ENCODE measurements at regions not wholly inside any gene's neighbourhood (a gene's known extent, or its start where the extent isn't known, plus 50 kb on each side); places are given as distances from the start of the nearest gene placed in this dataset.

GRCh38 chr12:116461060-116461459 is 98.1 kb upstream of the MAP1LC3B2 start:
- no peak overlapping the region for H2AFZ ChIP-seq (ENCODE audit: low read length, unreplicated experiment)
- peaks cover 9% of the 10 kb centered on the region for H3K4me1 ChIP-seq (ENCODE audit: control insufficient read depth, insufficient read depth, low read length, unreplicated experiment)
- no peaks in the 10 kb centered on the region for H3K36me3 ChIP-seq (ENCODE audit: insufficient read depth, low read length)
- H3K79me2 ChIP-seq (ENCODE audit: control insufficient read depth, insufficient read depth, low read length, unreplicated experiment): no peaks in the 10 kb centered on the region
- H3K27me3 ChIP-seq (ENCODE audit: insufficient read depth, low read length): no peaks in the 10 kb centered on the region
- H3K27ac ChIP-seq (ENCODE audit: low read depth, low read length): no peak overlapping the region
- H3K4me3 ChIP-seq (ENCODE audit: low read depth, low read length): no peak overlapping the region

DNA sequence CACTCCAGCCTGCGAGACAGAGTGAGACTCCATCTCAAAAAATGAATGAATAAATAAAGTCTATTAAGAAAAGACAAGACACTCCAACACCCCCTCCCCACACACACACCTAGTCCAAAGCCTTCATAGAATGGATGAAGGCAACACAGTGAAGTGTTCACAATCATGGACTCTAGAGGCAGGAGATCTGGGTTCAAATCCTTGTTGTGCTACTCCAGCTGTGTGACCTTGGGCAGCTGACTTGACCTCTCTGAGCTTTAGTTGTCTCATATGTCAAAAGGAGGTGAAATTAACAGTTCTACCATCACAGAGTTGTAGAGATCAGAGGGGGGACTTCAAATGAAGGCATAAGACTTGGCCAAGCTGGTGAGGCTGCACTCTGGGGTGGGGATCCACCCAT is 95.8 kb upstream of the MAP1LC3B2 start:
- Histone ChIP-seq H3K36me3 (ENCODE audit: insufficient read depth, low read length) (no peaks in the 10 kb centered on the region), H3K4me1 (ENCODE audit: control insufficient read depth, insufficient read depth, low read length, unreplicated experiment) (no peaks in the 10 kb centered on the region), H3K27me3 (ENCODE audit: insufficient read depth, low read length) (no peaks in the 10 kb centered on the region), H2AFZ (ENCODE audit: low read length, unreplicated experiment) (no peak overlapping the region), H3K4me3 (ENCODE audit: low read depth, low read length) (no peak overlapping the region), H3K27ac (ENCODE audit: low read depth, low read length) (no peak overlapping the region), H3K79me2 (ENCODE audit: control insufficient read depth, insufficient read depth, low read length, unreplicated experiment) (no peaks in the 10 kb centered on the region)

GRCh38 chr12:116465407-116465806 is 93.8 kb upstream of the MAP1LC3B2 start:
- Histone ChIP-seq H3K27me3 (ENCODE audit: insufficient read depth, low read length) (no peaks in the 10 kb centered on the region), H3K4me3 (ENCODE audit: low read depth, low read length) (no peak overlapping the region), H2AFZ (ENCODE audit: low read length, unreplicated experiment) (no peak overlapping the region), H3K79me2 (ENCODE audit: control insufficient read depth, insufficient read depth, low read length, unreplicated experiment) (no peaks in the 10 kb centered on the region), H3K4me1 (ENCODE audit: control insufficient read depth, insufficient read depth, low read length, unreplicated experiment) (no peaks in the 10 kb centered on the region), H3K36me3 (ENCODE audit: insufficient read depth, low read length) (no peaks in the 10 kb centered on the region), H3K27ac (ENCODE audit: low read depth, low read length) (no peak overlapping the region)

DNA sequence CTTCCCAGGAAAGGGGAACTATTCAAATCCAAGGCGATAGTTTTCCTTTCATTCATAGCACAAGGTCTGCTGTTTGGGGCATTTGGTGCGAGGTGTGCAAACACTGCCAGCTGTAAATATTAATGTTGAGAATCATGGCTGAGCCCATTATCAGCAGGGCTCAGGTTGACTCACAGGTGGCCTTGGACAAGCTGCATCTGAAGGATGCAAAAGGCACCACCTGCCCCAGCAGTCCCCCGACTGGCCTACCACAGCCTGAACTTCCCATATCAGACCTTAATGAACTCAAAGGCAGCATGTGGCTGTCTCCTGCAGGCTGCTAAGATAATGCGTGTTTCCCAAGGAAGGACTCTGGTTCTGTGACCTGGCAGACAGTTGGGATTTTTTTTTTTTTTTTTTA is 93.3 kb upstream of the MAP1LC3B2 start:
- H3K27ac ChIP-seq (ENCODE audit: low read depth, low read length): no peak overlapping the region
- no peaks in the 10 kb centered on the region for H3K27me3 ChIP-seq (ENCODE audit: insufficient read depth, low read length)
- no peaks in the 10 kb centered on the region for H3K79me2 ChIP-seq (ENCODE audit: control insufficient read depth, insufficient read depth, low read length, unreplicated experiment)
- H3K4me3 ChIP-seq (ENCODE audit: low read depth, low read length): no peak overlapping the region
- H2AFZ ChIP-seq (ENCODE audit: low read length, unreplicated experiment): no peak overlapping the region
- no peaks in the 10 kb centered on the region for H3K4me1 ChIP-seq (ENCODE audit: control insufficient read depth, insufficient read depth, low read length, unreplicated experiment)
- H3K36me3 ChIP-seq (ENCODE audit: insufficient read depth, low read length): no peaks in the 10 kb centered on the region

- H3K27ac ChIP-seq (ENCODE audit: low read depth, low read length): no peak overlapping the region
- H3K4me3 ChIP-seq (ENCODE audit: low read depth, low read length): no peak overlapping the region
- no peaks in the 10 kb centered on the region for H3K4me1 ChIP-seq (ENCODE audit: control insufficient read depth, insufficient read depth, low read length, unreplicated experiment)
- no peaks in the 10 kb centered on the region for H3K27me3 ChIP-seq (ENCODE audit: insufficient read depth, low read length)
- no peaks in the 10 kb centered on the region for H3K79me2 ChIP-seq (ENCODE audit: control insufficient read depth, insufficient read depth, low read length, unreplicated experiment)
- no peaks in the 10 kb centered on the region for H3K36me3 ChIP-seq (ENCODE audit: insufficient read depth, low read length)
- H2AFZ ChIP-seq (ENCODE audit: low read length, unreplicated experiment): no peak overlapping the region
Observed at GRCh38 chr12:116466536-116466935, 92.6 kb upstream of the MAP1LC3B2 start.

- no peak overlapping the region for H3K27ac ChIP-seq (ENCODE audit: low read depth, low read length)
- H3K4me1 ChIP-seq (ENCODE audit: control insufficient read depth, insufficient read depth, low read length, unreplicated experiment): no peaks in the 10 kb centered on the region
- H3K79me2 ChIP-seq (ENCODE audit: control insufficient read depth, insufficient read depth, low read length, unreplicated experiment): no peaks in the 10 kb centered on the region
- no peak overlapping the region for H2AFZ ChIP-seq (ENCODE audit: low read length, unreplicated experiment)
- H3K27me3 ChIP-seq (ENCODE audit: insufficient read depth, low read length): no peaks in the 10 kb centered on the region
- no peaks in the 10 kb centered on the region for H3K36me3 ChIP-seq (ENCODE audit: insufficient read depth, low read length)
- no peak overlapping the region for H3K4me3 ChIP-seq (ENCODE audit: low read depth, low read length)
Observed at GRCh38 chr12:116469344-116469743, 89.8 kb upstream of the MAP1LC3B2 start.

DNA sequence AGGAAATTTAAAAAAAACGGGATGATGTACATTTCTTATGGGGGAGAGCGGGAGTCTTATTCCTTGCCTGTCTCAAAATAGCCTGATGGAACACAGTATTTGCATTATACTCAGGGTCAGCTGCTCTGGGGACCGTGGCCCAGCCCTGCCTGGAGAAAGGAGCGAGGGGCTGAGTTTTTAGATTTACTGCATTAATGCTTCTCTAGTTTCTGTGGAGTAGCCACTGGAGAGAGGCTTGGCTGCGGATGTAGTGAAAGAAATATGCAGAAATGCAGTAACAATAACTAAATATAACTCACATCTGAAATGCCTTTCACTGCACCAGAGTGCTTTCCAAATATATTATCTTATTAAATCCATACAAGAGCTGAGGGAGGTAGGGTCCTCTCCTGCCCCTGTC is 87.6 kb upstream of the MAP1LC3B2 start:
- H3K36me3 ChIP-seq (ENCODE audit: insufficient read depth, low read length): no peaks in the 10 kb centered on the region
- no peaks in the 10 kb centered on the region for H3K79me2 ChIP-seq (ENCODE audit: control insufficient read depth, insufficient read depth, low read length, unreplicated experiment)
- H3K27me3 ChIP-seq (ENCODE audit: insufficient read depth, low read length): no peaks in the 10 kb centered on the region
- H3K27ac ChIP-seq (ENCODE audit: low read depth, low read length): no peak overlapping the region
- H2AFZ ChIP-seq (ENCODE audit: low read length, unreplicated experiment): no peak overlapping the region
- H3K4me3 ChIP-seq (ENCODE audit: low read depth, low read length): no peak overlapping the region
- no peaks in the 10 kb centered on the region for H3K4me1 ChIP-seq (ENCODE audit: control insufficient read depth, insufficient read depth, low read length, unreplicated experiment)

DNA sequence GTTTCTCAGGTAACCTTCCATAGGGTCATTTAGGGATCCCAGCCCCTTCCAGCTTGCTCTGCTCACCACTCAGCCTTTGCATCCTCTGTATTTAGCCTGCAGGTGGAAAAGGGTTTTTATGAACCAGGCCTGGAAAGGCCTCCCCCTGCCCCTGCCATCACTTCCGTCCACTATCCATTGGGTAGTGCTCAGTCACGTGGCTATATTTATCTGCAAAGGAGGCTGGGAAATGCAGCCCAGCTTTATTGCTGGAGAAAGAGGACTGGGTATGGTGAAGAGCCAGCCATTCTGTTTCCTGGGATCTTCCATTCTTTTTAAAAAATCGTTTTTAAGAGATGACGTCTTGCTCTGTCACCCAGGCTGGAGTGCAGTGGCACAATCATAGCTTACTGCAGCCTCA is 87.0 kb upstream of the MAP1LC3B2 start:
- Histone ChIP-seq H3K27me3 (ENCODE audit: insufficient read depth, low read length) (no peaks in the 10 kb centered on the region), H3K79me2 (ENCODE audit: control insufficient read depth, insufficient read depth, low read length, unreplicated experiment) (no peaks in the 10 kb centered on the region), H3K36me3 (ENCODE audit: insufficient read depth, low read length) (no peaks in the 10 kb centered on the region), H2AFZ (ENCODE audit: low read length, unreplicated experiment) (no peak overlapping the region), H3K4me3 (ENCODE audit: low read depth, low read length) (no peak overlapping the region), H3K4me1 (ENCODE audit: control insufficient read depth, insufficient read depth, low read length, unreplicated experiment) (no peaks in the 10 kb centered on the region), H3K27ac (ENCODE audit: low read depth, low read length) (no peak overlapping the region)

GRCh38 chr12:116473416-116473815 is 85.8 kb upstream of the MAP1LC3B2 start:
- no peaks in the 10 kb centered on the region for H3K79me2 ChIP-seq (ENCODE audit: control insufficient read depth, insufficient read depth, low read length, unreplicated experiment)
- no peaks in the 10 kb centered on the region for H3K4me1 ChIP-seq (ENCODE audit: control insufficient read depth, insufficient read depth, low read length, unreplicated experiment)
- H3K27me3 ChIP-seq (ENCODE audit: insufficient read depth, low read length): no peaks in the 10 kb centered on the region
- H3K27ac ChIP-seq (ENCODE audit: low read depth, low read length): no peak overlapping the region
- no peak overlapping the region for H3K4me3 ChIP-seq (ENCODE audit: low read depth, low read length)
- no peak overlapping the region for H2AFZ ChIP-seq (ENCODE audit: low read length, unreplicated experiment)
- no peaks in the 10 kb centered on the region for H3K36me3 ChIP-seq (ENCODE audit: insufficient read depth, low read length)

GRCh38 chr12:116474331-116474730 is 84.8 kb upstream of the MAP1LC3B2 start:
- Histone ChIP-seq H3K4me1 (ENCODE audit: control insufficient read depth, insufficient read depth, low read length, unreplicated experiment) (no peaks in the 10 kb centered on the region), H3K27ac (ENCODE audit: low read depth, low read length) (no peak overlapping the region), H3K4me3 (ENCODE audit: low read depth, low read length) (no peak overlapping the region), H2AFZ (ENCODE audit: low read length, unreplicated experiment) (no peak overlapping the region), H3K79me2 (ENCODE audit: control insufficient read depth, insufficient read depth, low read length, unreplicated experiment) (no peaks in the 10 kb centered on the region), H3K27me3 (ENCODE audit: insufficient read depth, low read length) (no peaks in the 10 kb centered on the region), H3K36me3 (ENCODE audit: insufficient read depth, low read length) (no peaks in the 10 kb centered on the region)

- H2AFZ ChIP-seq (ENCODE audit: low read length, unreplicated experiment): no peak overlapping the region
- H3K79me2 ChIP-seq (ENCODE audit: control insufficient read depth, insufficient read depth, low read length, unreplicated experiment): no peaks in the 10 kb centered on the region
- no peak overlapping the region for H3K4me3 ChIP-seq (ENCODE audit: low read depth, low read length)
- no peaks in the 10 kb centered on the region for H3K4me1 ChIP-seq (ENCODE audit: control insufficient read depth, insufficient read depth, low read length, unreplicated experiment)
- no peaks in the 10 kb centered on the region for H3K36me3 ChIP-seq (ENCODE audit: insufficient read depth, low read length)
- H3K27ac ChIP-seq (ENCODE audit: low read depth, low read length): no peak overlapping the region
- H3K27me3 ChIP-seq (ENCODE audit: insufficient read depth, low read length): 0 out of 2 replicates have a peak, but pooled peaks cover 3% of the 10 kb centered on the region
Observed at GRCh38 chr12:116474899-116475298, 84.3 kb upstream of the MAP1LC3B2 start.

Data from ACC112 (cell line).